NCI-H1105 treated with DMSO at 0.1 percent for 48 hours (cell line): ENCODE measurements at regions not wholly inside any gene's neighbourhood (a gene's known extent, or its start where the extent isn't known, plus 50 kb on each side); places are given as distances from the start of the nearest gene placed in this dataset.
"Not testable (repeated sequence)": the region's sequence is repeated elsewhere in the genome, so short reads cannot be mapped to it uniquely, and the experiment has no call there.

Experiments used
- DNase-seq: peaks from one replicate; lab custom pipeline; 2025; lab: John Stamatoyannopoulos, UW

DNA sequence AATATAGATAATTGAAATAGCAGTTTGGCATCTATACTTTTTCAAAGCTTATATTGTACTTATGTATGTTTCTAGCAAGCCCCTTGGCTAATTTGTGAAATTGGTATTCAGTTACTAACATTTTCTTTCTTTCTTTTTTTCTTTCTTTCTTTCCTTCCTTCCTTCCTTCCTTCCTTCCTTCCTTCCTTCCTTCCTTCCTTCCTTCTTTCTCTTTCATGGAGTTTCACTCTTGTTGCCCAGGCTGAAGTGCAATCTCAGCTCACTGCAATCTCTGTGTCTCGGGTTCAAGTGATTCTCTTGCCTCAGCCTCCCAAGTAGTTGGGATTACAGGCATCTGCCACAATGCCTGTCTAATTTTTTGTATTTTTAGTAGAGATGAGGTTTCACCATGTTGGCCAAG lies 215.4 kb downstream of the NNT start:
- not testable (repeated sequence) for DNase-seq

DNA sequence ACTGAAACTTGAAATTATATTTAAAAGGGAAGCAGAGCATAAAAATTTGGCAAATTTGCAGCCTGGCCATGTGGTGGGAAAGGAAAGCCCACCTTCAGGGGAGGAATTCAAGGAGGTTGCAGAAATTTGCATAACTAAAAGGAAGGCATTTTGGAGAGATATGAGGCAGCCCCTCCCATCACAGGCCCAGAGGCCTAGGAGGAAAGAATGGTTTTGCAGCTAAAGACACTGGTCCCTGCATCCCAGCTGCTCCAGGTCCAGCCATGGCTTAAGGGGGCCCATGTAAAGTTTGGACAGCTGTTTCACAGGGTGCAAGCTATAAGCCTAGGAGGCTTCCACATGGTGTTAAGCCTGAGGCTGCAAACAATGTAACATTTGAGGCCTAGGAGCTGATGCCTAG lies 212.5 kb downstream of the NNT start:
- no peak for DNase-seq

DNA sequence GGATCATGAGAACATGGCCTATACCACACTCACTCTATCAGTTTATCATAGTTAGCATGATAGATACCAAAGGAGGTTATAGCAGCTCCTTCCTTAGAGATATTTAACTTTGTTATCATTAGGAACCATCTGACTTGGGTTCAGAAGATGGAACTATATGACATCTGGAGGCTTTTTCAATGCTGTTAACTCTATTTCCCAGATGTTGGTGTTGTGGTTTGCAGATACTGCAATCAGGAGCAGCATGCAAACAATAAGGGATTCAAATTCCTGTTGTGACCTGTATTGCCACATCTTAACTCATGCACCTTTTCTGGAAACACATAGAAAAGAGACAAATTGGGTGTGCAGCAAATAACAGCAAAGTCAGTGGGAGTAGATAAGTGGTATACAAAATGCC lies 201.7 kb downstream of the NNT start:
- no peak for DNase-seq

GRCh38 chr5:43804041-43804440 lies 201.1 kb downstream of the NNT start:
- no peak for DNase-seq

- no peak for DNase-seq
These were observed 199.7 kb downstream of the NNT start for GRCh38 chr5:43802651-43803050.

DNA sequence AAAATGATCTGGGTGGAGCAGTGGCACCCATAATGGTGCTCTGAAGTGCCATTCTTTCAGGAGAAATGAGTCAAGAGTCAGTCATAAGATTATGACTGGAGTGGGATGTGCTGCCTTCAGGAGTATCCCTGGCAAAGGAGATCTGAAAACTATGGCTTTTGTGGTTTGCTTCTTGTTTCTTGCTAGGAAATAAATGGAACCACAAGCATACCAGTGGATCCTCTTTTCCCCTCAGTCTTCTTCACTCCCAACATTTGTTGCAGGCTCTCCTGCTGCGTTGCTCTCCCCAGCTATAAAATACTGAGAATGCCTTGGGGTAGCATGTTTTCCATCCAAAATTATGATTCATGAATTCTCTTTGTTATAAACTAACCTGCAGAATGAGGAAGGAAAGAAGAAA lies 199.1 kb downstream of the NNT start:
- no peak for DNase-seq

DNA sequence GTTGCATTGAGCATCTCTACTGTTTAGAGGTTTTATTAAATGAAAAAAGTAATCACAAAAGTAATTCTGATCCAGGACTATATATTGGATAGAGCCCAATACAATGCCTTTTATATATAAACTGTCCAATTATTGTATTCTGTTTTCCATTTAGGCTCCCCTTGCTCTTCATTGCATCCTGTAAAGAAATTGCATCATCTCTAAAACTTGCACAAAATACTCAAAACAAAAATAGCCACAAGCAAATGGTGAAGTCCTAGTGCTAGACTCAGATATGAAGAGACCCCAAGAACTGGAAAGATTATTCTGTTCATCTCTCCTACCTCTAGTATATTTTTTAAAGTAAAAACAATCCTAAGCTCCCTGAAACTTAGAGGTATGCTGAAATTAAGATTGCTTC lies 195.8 kb downstream of the NNT start:
- no peak for DNase-seq

GRCh38 chr5:43791880-43792279 lies 188.9 kb downstream of the NNT start:
- not testable (repeated sequence) for DNase-seq

- DNase-seq = no peak
These were observed 182.2 kb downstream of the NNT start for GRCh38 chr5:43785198-43785597.

DNA sequence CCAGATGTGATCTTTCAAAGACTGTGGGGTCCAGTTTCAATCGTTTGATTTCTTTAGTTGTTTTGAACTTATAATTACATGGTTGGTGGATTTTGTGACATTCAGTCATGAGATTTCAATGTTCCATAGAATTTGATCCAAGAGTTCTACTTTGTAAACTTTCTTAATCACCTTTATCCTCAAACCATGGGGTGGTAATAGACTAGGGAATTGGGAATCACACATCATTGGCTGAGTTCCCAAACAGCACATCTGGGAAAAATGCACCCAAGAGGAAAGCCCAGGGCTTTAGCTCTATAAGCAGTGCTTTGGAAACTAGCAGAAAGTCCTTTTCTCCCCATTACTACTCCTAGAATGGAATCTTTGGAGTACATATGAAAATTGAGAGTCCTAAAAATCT lies 177.6 kb downstream of the NNT start:
- no peak for DNase-seq

DNA sequence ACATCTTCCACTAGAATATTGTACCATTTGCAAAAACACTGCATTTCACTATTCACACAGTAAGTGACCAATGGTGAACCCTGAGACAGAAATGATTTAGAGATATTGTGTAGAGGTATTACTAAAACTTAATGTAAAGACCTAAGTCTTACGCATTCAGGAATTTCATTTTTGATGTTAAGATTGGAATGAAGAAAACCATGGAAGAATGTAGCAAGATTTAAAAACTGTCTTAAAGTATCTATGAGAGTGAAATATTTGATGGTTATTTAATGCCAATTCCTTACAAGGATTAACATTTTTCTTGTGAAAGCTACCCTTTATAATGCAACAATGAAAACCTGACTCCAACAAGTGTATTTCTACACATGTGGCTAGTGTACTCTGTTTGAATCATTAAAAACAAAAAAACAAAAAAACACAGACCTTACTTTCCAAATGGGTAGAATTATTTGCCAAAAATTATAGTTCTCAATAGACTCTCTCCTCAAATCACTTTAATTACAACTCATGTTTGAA lies 172.0 kb downstream of the NNT start:
- DNase-seq = no peak

GRCh38 chr5:43773478-43773844 lies 170.5 kb downstream of the NNT start:
- no peak for DNase-seq

DNA sequence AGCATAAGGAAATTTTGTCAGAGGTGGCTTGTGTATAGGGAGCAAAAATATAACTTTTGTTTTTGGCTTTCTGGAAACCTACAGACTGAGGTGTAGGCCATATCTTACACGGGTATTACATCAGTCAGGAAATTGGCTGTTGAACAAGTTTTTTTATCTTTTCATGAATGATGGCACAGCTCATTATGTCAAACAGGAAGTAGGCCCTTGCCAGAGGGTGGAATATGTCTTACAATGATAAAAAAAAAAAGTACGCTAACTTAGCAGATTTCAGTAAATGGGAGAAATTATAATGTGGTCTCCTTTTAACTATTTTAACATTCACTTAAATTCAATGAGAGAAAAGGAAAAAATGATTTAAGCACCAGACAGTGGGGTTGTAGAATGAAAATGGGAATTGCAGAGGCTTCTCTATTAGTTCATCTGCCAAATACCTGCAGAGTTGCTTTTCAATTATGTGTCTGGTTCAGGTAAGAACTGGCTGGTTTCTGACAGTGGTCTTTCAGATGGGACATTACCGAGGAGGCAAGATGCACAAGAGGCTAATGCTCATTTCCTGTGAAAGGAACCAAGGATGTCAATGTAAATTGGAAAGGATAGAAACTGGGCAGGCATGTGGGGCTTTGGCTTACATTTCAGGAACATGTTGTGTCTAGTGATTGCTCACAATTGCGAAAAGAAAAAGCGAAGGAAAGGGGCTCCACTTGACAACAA lies 169.9 kb downstream of the NNT start:
- no peak for DNase-seq

DNA sequence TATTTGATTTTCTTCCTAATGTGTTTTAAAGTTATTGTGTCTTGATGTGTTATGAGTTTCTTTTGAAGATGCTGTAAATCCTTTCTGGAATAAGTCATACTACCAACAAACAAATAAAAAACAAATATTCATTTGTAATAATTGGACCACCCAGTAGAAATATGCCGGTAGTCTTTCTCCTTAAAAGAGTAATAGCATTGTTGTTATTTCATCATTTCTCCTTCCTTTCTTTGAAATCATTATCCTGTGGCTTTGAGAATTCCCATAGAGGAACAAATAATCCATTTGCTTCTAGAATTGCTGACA lies 169.4 kb downstream of the NNT start:
- no peak for DNase-seq

- no peak for DNase-seq
These were observed 168.6 kb downstream of the NNT start for GRCh38 chr5:43771611-43772031.

GRCh38 chr5:43769571-43770355 lies 166.8 kb downstream of the NNT start:
- DNase-seq = no peak
